ENCODE measurements at regions not wholly inside any gene's neighbourhood (a gene's known extent, or its start where the extent isn't known, plus 50 kb on each side); places are given as distances from the start of the nearest gene placed in this dataset.

- Histone ChIP-seq H3K27ac (no peak overlapping the region), H3K36me3 (ENCODE audit: insufficient read depth in 1 of 2, low read depth in 1 of 2) (no peaks in the 10 kb centered on the region), H3K27me3 (ENCODE audit: insufficient read depth in 3 of 3, low read length in 2 of 3) (no peaks in the 10 kb centered on the region), H3K9me3 (no peaks in the 10 kb centered on the region), H3K4me1 (no peaks in the 10 kb centered on the region), H3K4me3 (no peak overlapping the region)
- DNase-seq (no peak), ATAC-seq (no peak)
- no peak for TF ChIP-seq CTCF (IDR thresholded peaks at IDR 0.05)
- intact Hi-C loops (cut with DNase I): no loop called here
- 39 to 68% (median 50%) methylated on average over 1 of the region's 1 CpG for WGBS, 3 donors
Measured at GRCh38 chr7:112708236-112708635, 82.0 kb downstream of the TMEM168 start.
